Kidney (tissue), 13 donors: ENCODE measurements at regions not wholly inside any gene's neighbourhood (a gene's known extent, or its start where the extent isn't known, plus 50 kb on each side); places are given as distances from the start of the nearest gene placed in this dataset.

Experiments
- DNase-seq, 5 donors: peaks; one replicate each; pipeline ENCODE4 v3.0.0-alpha.2; 2013 to 2020
- FAIRE-seq: peaks from 2 replicates; lab custom pipeline; 2012; peaks lifted over from hg19 to GRCh38; lab: Jason Lieb, UNC
- H3K27ac ChIP-seq, 2 donors: one replicate each; pipeline ENCODE4 v1.7.0; 2013; ENCODE audit warnings: low read depth in 2 of 2, low read length in 2 of 2, inconsistent platforms in 1 of 2
- H3K27me3 ChIP-seq: one replicate; pipeline ENCODE4 v1.7.1; 2013; ENCODE audit warnings: low read length, inconsistent platforms; ENCODE audit not compliant: control insufficient read depth, insufficient read depth
- H3K36me3 ChIP-seq, 3 donors: one replicate each; pipeline versions ENCODE4 v1.7.0 to v1.7.1; 2013; ENCODE audit warnings: low read length in 3 of 3, control low read depth in 1 of 3, inconsistent platforms in 1 of 3; ENCODE audit not compliant: insufficient read depth in 3 of 3, control insufficient read depth in 2 of 3
- H3K4me1 ChIP-seq, 3 donors: one replicate each; pipeline versions ENCODE4 v1.7.0 to v1.7.1; 2013; ENCODE audit warnings: low read length in 3 of 3, inconsistent platforms in 1 of 3, low read depth in 1 of 3; ENCODE audit not compliant: control insufficient read depth in 2 of 3, insufficient read depth in 2 of 3
- H3K4me3 ChIP-seq, 3 donors: one replicate each; pipeline versions ENCODE4 v1.7.0 to v1.8.1; 2013; ENCODE audit warnings: low read length in 3 of 3, control low read depth in 1 of 3, inconsistent platforms in 1 of 3
- H3K9ac ChIP-seq, 3 donors: one replicate each; pipeline versions ENCODE4 v1.7.0 to v1.7.1; 2013; ENCODE audit warnings: low read length in 3 of 3, control low read depth in 1 of 3, inconsistent platforms in 1 of 3
- H3K9me3 ChIP-seq, 3 donors: one replicate each; pipeline versions ENCODE4 v1.7.0 to v1.7.1; 2013; ENCODE audit warnings: low read length in 3 of 3, control low read depth in 1 of 3, inconsistent platforms in 1 of 3; ENCODE audit not compliant: control insufficient read depth in 2 of 3, insufficient read depth in 1 of 3
- CTCF ChIP-seq: IDR thresholded peaks from 3 replicates; pipeline ENCODE4 v1.5.1; 2012; ENCODE audit warnings: mild to moderate bottlenecking, moderate library complexity, borderline replicate concordance; ENCODE audit not compliant: insufficient read depth; ENCODE audit errors: extremely low read depth
- intact Hi-C: fragments of 100-400 bp; cut with DNase I; formaldehyde crosslinking; loops from one replicate; pipeline ENCODE4 v1.11.1; 2022
- donor health status: control.
- donor health status: control.
- donor health status: control.
- donor health status: control.
- donor health status: control.
- donor health status: DM: yes; HTN: yes; CAD: no.
- donor health status: Normal renal cell carcinoma (clear cell type).

- Histone ChIP-seq H3K4me3 (no peak overlapping the region), H3K27ac (no peak overlapping the region), H3K36me3 (no peaks in the 10 kb centered on the region), H3K9me3 (no peaks in the 10 kb centered on the region), H3K9ac (no peak overlapping the region), H3K27me3 (peaks cover 66% of the 10 kb centered on the region), H3K4me1 (peaks cover 0 to 5% (median 0%) of the 10 kb centered on the region in 3 donors)
- DNase-seq (no peak), FAIRE-seq (no peak)
- intact Hi-C loops = no loop called here
- no peak for TF ChIP-seq CTCF
These were observed 65.2 kb upstream of the TMEM33 start for GRCh38 chr4:41870035-41870434.

- intact Hi-C loops = no loop called here
- H3K27me3 ChIP-seq = peaks cover 48% of the 10 kb centered on the region
- TF ChIP-seq CTCF = no peak
- FAIRE-seq (no peak), DNase-seq (peak in 1 of 5 donors; percentile 51)
- H3K4me3 ChIP-seq = no peak overlapping the region
- H3K9me3 ChIP-seq = no peaks in the 10 kb centered on the region
- H3K36me3 ChIP-seq = no peaks in the 10 kb centered on the region
- H3K27ac ChIP-seq = no peak overlapping the region
- H3K9ac ChIP-seq = no peak overlapping the region
- peaks cover 0 to 5% (median 0%) of the 10 kb centered on the region in 3 donors for H3K4me1 ChIP-seq
These were observed 68.2 kb upstream of the TMEM33 start for GRCh38 chr4:41866799-41867677.

GRCh38 chr4:41865981-41866798 lies 69.0 kb upstream of the TMEM33 start:
- Histone ChIP-seq H3K27me3 (peaks cover 43% of the 10 kb centered on the region), H3K36me3 (no peaks in the 10 kb centered on the region), H3K9ac (no peak overlapping the region), H3K4me1 (peaks cover 0 to 5% (median 0%) of the 10 kb centered on the region in 3 donors), H3K4me3 (no peak overlapping the region), H3K27ac (no peak overlapping the region), H3K9me3 (no peaks in the 10 kb centered on the region)
- intact Hi-C loops = no loop called here
- no peak for DNase-seq
- FAIRE-seq = no peak
- no peak for TF ChIP-seq CTCF
